Tibial nerve (tissue), 4 donors: ENCODE measurements at regions not wholly inside any gene's neighbourhood (a gene's known extent, or its start where the extent isn't known, plus 50 kb on each side); places are given as distances from the start of the nearest gene placed in this dataset.
"Not testable (repeated sequence)": the region's sequence is repeated elsewhere in the genome, so short reads cannot be mapped to it uniquely, and the experiment has no call there.

Source experiments
- DNase-seq, 2 donors: peaks; one replicate each; pipeline ENCODE4 v3.0.0-alpha.2; 2019; ENCODE audit warnings: low spot score in 2 of 2
- H3K27ac ChIP-seq, 4 donors: fragments of 200-600 bp; sonication (generic) in 3 of 4; one replicate each; pipeline ENCODE4 v1.5.1; 2017 to 2019; ENCODE audit warnings: mild to moderate bottlenecking in 1 of 4
- H3K27me3 ChIP-seq, 2 donors: fragments of 200-600 bp; sonication (generic) in 1 of 2; one replicate each; pipeline versions ENCODE4 v1.5.1 to v1.6.0; 2017 to 2019
- H3K36me3 ChIP-seq, 3 donors: fragments of 200-600 bp; sonication (generic); one replicate each; pipeline ENCODE4 v1.5.1; 2018 to 2019
- H3K4me1 ChIP-seq, 4 donors: fragments of 200-600 bp; sonication (generic) in 3 of 4; one replicate each; pipeline ENCODE4 v1.5.1; 2017 to 2019
- H3K4me3 ChIP-seq, 4 donors: fragments of 200-600 bp; sonication (generic) in 3 of 4; one replicate each; pipeline ENCODE4 v1.5.1; 2017 to 2019; ENCODE audit warnings: mild to moderate bottlenecking in 1 of 4, moderate library complexity in 1 of 4
- H3K9me3 ChIP-seq, 4 donors: fragments of 200-600 bp; sonication (generic) in 3 of 4; one replicate each; pipeline ENCODE4 v1.5.1; 2017 to 2019
- CTCF ChIP-seq, 5 experiments: fragments of 200-600 bp in 3 of 5; fragments of 450-650 bp in 2 of 5; sonication (generic) in 3 of 5; IDR thresholded peaks; one replicate each; pipeline ENCODE4 v1.5.1; 2016 to 2019; ENCODE audit warnings: antibody characterized with exemption in 5 of 5, mild to moderate bottlenecking in 3 of 5, moderate library complexity in 2 of 5
- EP300 ChIP-seq, 2 donors: sonication (generic); formaldehyde crosslinking; IDR thresholded peaks; one replicate each; pipeline ENCODE4 v1.6.1; 2017; ENCODE audit warnings: antibody characterized with exemption in 2 of 2, mild to moderate bottlenecking in 1 of 2
- POLR2A ChIP-seq, 2 donors: fragments of 450-650 bp; IDR thresholded peaks; one replicate each; pipeline ENCODE4 v1.6.1; 2017; ENCODE audit warnings: antibody characterized with exemption in 2 of 2, mild to moderate bottlenecking in 2 of 2, moderate library complexity in 2 of 2
- WGBS, 2 donors: methylation state at CpG; one replicate each; pipeline ENCODE4 v1.1.5; 2018; 5-methylcytosine and 5-hydroxymethylcytosine counted together

GRCh38 chr4:82282875-82283274 is 90.9 kb downstream of the HNRNPD start:
- Histone ChIP-seq H3K9me3 (no peaks in the 10 kb centered on the region), H3K4me3 (no peak overlapping the region), H3K4me1 (peaks cover 0 to 12% (median 2%) of the 10 kb centered on the region in 4 donors), H3K36me3 (no peaks in the 10 kb centered on the region), H3K27me3 (no peaks in the 10 kb centered on the region), H3K27ac (no peak overlapping the region)
- TF ChIP-seq POLR2A (IDR thresholded peaks at IDR 0.05) (no peak), EP300 (IDR thresholded peaks at IDR 0.05) (no peak), CTCF (IDR thresholded peaks at IDR 0.05) (no peak)
- 53 to 65% methylated on average over 2 of the region's 2 CpGs for WGBS, 2 donors
- no peak for DNase-seq

- H3K36me3 ChIP-seq, H3K27ac ChIP-seq, H3K9me3 ChIP-seq, H3K4me3 ChIP-seq, H3K27me3 ChIP-seq, H3K4me1 ChIP-seq, DNase-seq: not testable (repeated sequence)
- WGBS, 2 donors = 87 to 96% methylated on average over 4 of the region's 4 CpGs
Measured at GRCh38 chr4:82279550-82279949, 94.2 kb downstream of the HNRNPD start.

- WGBS, 2 donors = 86 to 90% methylated on average over 2 of the region's 2 CpGs
- H3K36me3 ChIP-seq = no peaks in the 10 kb centered on the region
- DNase-seq = no peak
- TF ChIP-seq EP300 (IDR thresholded peaks at IDR 0.05) (no peak), CTCF (IDR thresholded peaks at IDR 0.05) (no peak)
- no peaks in the 10 kb centered on the region for H3K4me1 ChIP-seq
- no peak overlapping the region for H3K27ac ChIP-seq
- H3K9me3 ChIP-seq = no peaks in the 10 kb centered on the region
- H3K27me3 ChIP-seq = no peaks in the 10 kb centered on the region
- no peak overlapping the region for H3K4me3 ChIP-seq
Measured at GRCh38 chr4:82276332-82276640, 97.5 kb downstream of the HNRNPD start.

- Histone ChIP-seq H3K4me3 (no peak overlapping the region), H3K27ac (no peak overlapping the region), H3K4me1 (no peaks in the 10 kb centered on the region), H3K9me3 (no peaks in the 10 kb centered on the region), H3K27me3 (no peaks in the 10 kb centered on the region), H3K36me3 (no peaks in the 10 kb centered on the region)
- 80 to 82% methylated on average over 9 of the region's 9 CpGs for WGBS, 2 donors
- TF ChIP-seq EP300 (IDR thresholded peaks at IDR 0.05) = no peak
- TF ChIP-seq POLR2A (IDR thresholded peaks at IDR 0.05) = no peak
- no peak for TF ChIP-seq CTCF (IDR thresholded peaks at IDR 0.05)
- DNase-seq = no peak
Measured at GRCh38 chr4:82275431-82276331, 98.1 kb downstream of the HNRNPD start.

- not testable (repeated sequence) for H3K9me3 ChIP-seq, H3K36me3 ChIP-seq, DNase-seq, H3K27me3 ChIP-seq, H3K4me1 ChIP-seq, H3K27ac ChIP-seq, H3K4me3 ChIP-seq
- WGBS, 2 donors = 86 to 87% methylated on average over 7 of the region's 7 CpGs
Measured at GRCh38 chr4:82274700-82275099, 99.1 kb downstream of the HNRNPD start.

GRCh38 chr4:82272523-82272922 is 101.3 kb downstream of the HNRNPD start:
- H3K36me3 ChIP-seq, H3K27me3 ChIP-seq, H3K4me3 ChIP-seq, H3K4me1 ChIP-seq, DNase-seq, H3K27ac ChIP-seq, H3K9me3 ChIP-seq: not testable (repeated sequence)
- WGBS, 2 donors = 92 to 96% methylated on average over 4 of the region's 4 CpGs

GRCh38 chr4:82271915-82272480 is 101.8 kb downstream of the HNRNPD start:
- not testable (repeated sequence) for H3K36me3 ChIP-seq, H3K4me1 ChIP-seq, H3K27me3 ChIP-seq, H3K4me3 ChIP-seq, DNase-seq, H3K9me3 ChIP-seq, H3K27ac ChIP-seq
- WGBS, 2 donors = 75 to 76% methylated on average over 6 to 8 of the region's 9 CpGs
